NT2/D1 (cell line): ENCODE measurements at regions not wholly inside any gene's neighbourhood (a gene's known extent, or its start where the extent isn't known, plus 50 kb on each side); places are given as distances from the start of the nearest gene placed in this dataset.
"Not testable (repeated sequence)": the region's sequence is repeated elsewhere in the genome, so short reads cannot be mapped to it uniquely, and the experiment has no call there.

ENCODE experiments used
- SUZ12 ChIP-seq: IDR thresholded peaks from 2 replicates; pipeline ENCODE4 v1.6.1; 2011; ENCODE audit not compliant: insufficient read length, insufficient read depth; ENCODE audit errors: extremely low read depth
- YY1 ChIP-seq: IDR thresholded peaks from 2 replicates; pipeline ENCODE4 v1.6.1; 2011; ENCODE audit not compliant: insufficient read length, insufficient read depth
- ZNF274 ChIP-seq: IDR thresholded peaks from 2 replicates; pipeline ENCODE4 v1.6.1; 2011; ENCODE audit warnings: mild to moderate bottlenecking, low read depth, low read length

GRCh38 chr5:85657328-85657727 is 960.4 kb upstream of the COX7C start:
- TF ChIP-seq YY1, SUZ12, ZNF274: not testable (repeated sequence)
